BE2C (cell line): ENCODE measurements at regions not wholly inside any gene's neighbourhood (a gene's known extent, or its start where the extent isn't known, plus 50 kb on each side); places are given as distances from the start of the nearest gene placed in this dataset.

ENCODE experiments used
- DNase-seq: peaks from one replicate; pipeline ENCODE4 v3.0.0-alpha.2; 2020
- H3K27me3 ChIP-seq: fragments of 250-450 bp; sonication (Bioruptor Pico); 2 replicates; pipeline ENCODE4 v1.5.1; 2020; ENCODE audit warnings: mild to moderate bottlenecking
- H3K36me3 ChIP-seq: fragments of 250-450 bp; sonication (Bioruptor Pico); 2 replicates; pipeline ENCODE4 v1.5.1; 2020; ENCODE audit warnings: mild to moderate bottlenecking
- H3K4me1 ChIP-seq: fragments of 250-450 bp; sonication (Bioruptor Pico); 2 replicates; pipeline ENCODE4 v1.5.1; 2020
- H3K4me3 ChIP-seq: 2 replicates; pipeline ENCODE4 v1.5.1; 2011; ENCODE audit warnings: low read depth, low read length
- H3K9me3 ChIP-seq: fragments of 250-450 bp; sonication (Bioruptor Pico); 2 replicates; pipeline ENCODE4 v1.5.1; 2020
- TF ChIP-seq, protein P1 (sequence below): IDR thresholded peaks from 2 replicates; pipeline ENCODE4 v1.5.1; 2012; ENCODE audit warnings: mild to moderate bottlenecking, low read depth, low read length

- no peaks in the 10 kb centered on the region for H3K9me3 ChIP-seq
- TF ChIP-seq, protein P1, sequence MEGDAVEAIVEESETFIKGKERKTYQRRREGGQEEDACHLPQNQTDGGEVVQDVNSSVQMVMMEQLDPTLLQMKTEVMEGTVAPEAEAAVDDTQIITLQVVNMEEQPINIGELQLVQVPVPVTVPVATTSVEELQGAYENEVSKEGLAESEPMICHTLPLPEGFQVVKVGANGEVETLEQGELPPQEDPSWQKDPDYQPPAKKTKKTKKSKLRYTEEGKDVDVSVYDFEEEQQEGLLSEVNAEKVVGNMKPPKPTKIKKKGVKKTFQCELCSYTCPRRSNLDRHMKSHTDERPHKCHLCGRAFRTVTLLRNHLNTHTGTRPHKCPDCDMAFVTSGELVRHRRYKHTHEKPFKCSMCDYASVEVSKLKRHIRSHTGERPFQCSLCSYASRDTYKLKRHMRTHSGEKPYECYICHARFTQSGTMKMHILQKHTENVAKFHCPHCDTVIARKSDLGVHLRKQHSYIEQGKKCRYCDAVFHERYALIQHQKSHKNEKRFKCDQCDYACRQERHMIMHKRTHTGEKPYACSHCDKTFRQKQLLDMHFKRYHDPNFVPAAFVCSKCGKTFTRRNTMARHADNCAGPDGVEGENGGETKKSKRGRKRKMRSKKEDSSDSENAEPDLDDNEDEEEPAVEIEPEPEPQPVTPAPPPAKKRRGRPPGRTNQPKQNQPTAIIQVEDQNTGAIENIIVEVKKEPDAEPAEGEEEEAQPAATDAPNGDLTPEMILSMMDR: no peak
- H3K4me1 ChIP-seq: no peaks in the 10 kb centered on the region
- no peaks in the 10 kb centered on the region for H3K36me3 ChIP-seq
- no peak overlapping the region for H3K4me3 ChIP-seq
- no peak for DNase-seq
- H3K27me3 ChIP-seq: no peaks in the 10 kb centered on the region
Measured at GRCh38 chr5:98471458-98471857, 302.0 kb upstream of the RGMB start.

- H3K9me3 ChIP-seq: no peaks in the 10 kb centered on the region
- H3K27me3 ChIP-seq: no peaks in the 10 kb centered on the region
- DNase-seq: no peak
- no peaks in the 10 kb centered on the region for H3K4me1 ChIP-seq
- TF ChIP-seq, protein P1: no peak
- no peak overlapping the region for H3K4me3 ChIP-seq
- H3K36me3 ChIP-seq: no peaks in the 10 kb centered on the region
Measured at GRCh38 chr5:98474216-98474615, 299.2 kb upstream of the RGMB start.

DNA sequence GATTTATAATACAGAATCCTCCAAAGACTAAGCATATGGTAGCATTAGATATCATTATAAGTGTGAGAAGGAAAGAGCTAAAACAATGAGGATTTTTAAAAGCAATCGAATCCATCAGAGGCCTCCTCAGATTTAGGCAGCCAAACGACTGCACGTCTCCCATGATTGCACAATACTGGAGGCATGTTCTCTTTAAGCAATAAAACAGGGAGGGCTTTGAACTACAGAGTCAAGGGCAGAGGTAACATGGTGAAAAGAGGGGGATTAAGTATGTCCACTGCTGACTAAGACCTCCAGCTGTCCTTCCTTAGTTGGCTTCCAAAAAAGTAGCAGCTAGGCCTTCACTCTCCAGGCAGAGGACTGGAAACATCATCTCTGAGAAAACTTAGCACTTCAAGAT, 298.7 kb upstream of the RGMB start:
- no peaks in the 10 kb centered on the region for H3K9me3 ChIP-seq
- no peak overlapping the region for H3K4me3 ChIP-seq
- no peaks in the 10 kb centered on the region for H3K4me1 ChIP-seq
- no peaks in the 10 kb centered on the region for H3K36me3 ChIP-seq
- no peak for DNase-seq
- TF ChIP-seq, protein P1: no peak
- no peaks in the 10 kb centered on the region for H3K27me3 ChIP-seq

- H3K27me3 ChIP-seq: no peaks in the 10 kb centered on the region
- H3K4me1 ChIP-seq: no peaks in the 10 kb centered on the region
- TF ChIP-seq, protein P1: no peak
- no peaks in the 10 kb centered on the region for H3K36me3 ChIP-seq
- DNase-seq: no peak
- no peaks in the 10 kb centered on the region for H3K9me3 ChIP-seq
- H3K4me3 ChIP-seq: no peak overlapping the region
Measured at GRCh38 chr5:98482321-98483300, 290.9 kb upstream of the RGMB start.

GRCh38 chr5:98483301-98483685, 290.2 kb upstream of the RGMB start:
- Histone ChIP-seq H3K4me3 (no peak overlapping the region), H3K27me3 (no peaks in the 10 kb centered on the region), H3K36me3 (no peaks in the 10 kb centered on the region), H3K9me3 (no peaks in the 10 kb centered on the region), H3K4me1 (no peaks in the 10 kb centered on the region)
- TF ChIP-seq, protein P1: no peak
- no peak for DNase-seq

DNA sequence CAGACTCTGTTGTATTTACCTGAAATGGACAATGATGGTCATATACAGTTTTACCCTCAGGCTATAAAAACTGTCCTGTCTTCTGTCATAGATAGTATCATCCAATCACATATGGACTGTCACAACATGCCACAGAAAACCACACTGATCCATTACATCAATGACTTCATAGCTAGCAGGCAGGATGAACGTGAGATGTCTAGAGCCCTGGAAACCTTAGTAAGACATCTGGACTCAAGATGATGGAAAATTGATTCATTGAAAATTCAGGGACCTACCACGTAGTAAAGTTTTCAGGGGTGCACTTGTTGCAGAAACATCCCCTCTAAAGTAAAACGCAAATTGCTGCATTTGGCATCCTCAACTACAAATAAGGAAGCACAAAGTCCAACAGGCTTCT, 284.4 kb upstream of the RGMB start:
- no peaks in the 10 kb centered on the region for H3K27me3 ChIP-seq
- TF ChIP-seq, protein P1: no peak
- H3K4me1 ChIP-seq: no peaks in the 10 kb centered on the region
- H3K9me3 ChIP-seq: no peaks in the 10 kb centered on the region
- H3K36me3 ChIP-seq: no peaks in the 10 kb centered on the region
- no peak overlapping the region for H3K4me3 ChIP-seq
- DNase-seq: no peak
